ENCODE measurements at regions not wholly inside any gene's neighbourhood (a gene's known extent, or its start where the extent isn't known, plus 50 kb on each side); places are given as distances from the start of the nearest gene placed in this dataset.
A peak's percentile ranks its signal among the peaks of the same experiment; 100 is the strongest.

- H3K27ac ChIP-seq, result peak overlapping the region; percentile 75
- H3K27me3 ChIP-seq, result no peaks in the 10 kb centered on the region
- TF ChIP-seq POLR2A (IDR thresholded peaks at IDR 0.05) (no peak), POLR2AphosphoS5 (IDR thresholded peaks at IDR 0.05) (no peak), EP300 (IDR thresholded peaks at IDR 0.05) (no peak), CTCF (IDR thresholded peaks at IDR 0.05) (no peak)
- 46% methylated on average over 4 of the region's 4 CpGs for WGBS
- H3K9me3 ChIP-seq, result no peaks in the 10 kb centered on the region
- H3K4me3 ChIP-seq, result no peak overlapping the region
- peaks cover 5% of the 10 kb centered on the region for H3K4me1 ChIP-seq
- no peaks in the 10 kb centered on the region for H3K36me3 ChIP-seq
- no peak for DNase-seq (ENCODE audit: low spot score in 2 of 2)
Measured at GRCh38 chr6:12221856-12222255, 68.3 kb upstream of the EDN1 start.

GRCh38 chr6:12222405-12223366, 67.5 kb upstream of the EDN1 start:
- 53% methylated on average over 19 of the region's 19 CpGs for WGBS
- Histone ChIP-seq H3K9me3 (no peaks in the 10 kb centered on the region), H3K27me3 (no peaks in the 10 kb centered on the region), H3K27ac (peak overlapping the region; percentile 75), H3K4me1 (peaks cover 5% of the 10 kb centered on the region), H3K4me3 (no peak overlapping the region), H3K36me3 (no peaks in the 10 kb centered on the region)
- DNase-seq (ENCODE audit: low spot score in 2 of 2), result no peak
- TF ChIP-seq CTCF (IDR thresholded peaks at IDR 0.05) (no peak), POLR2A (IDR thresholded peaks at IDR 0.05) (no peak), POLR2AphosphoS5 (IDR thresholded peaks at IDR 0.05) (no peak), EP300 (IDR thresholded peaks at IDR 0.05) (no peak)

DNA sequence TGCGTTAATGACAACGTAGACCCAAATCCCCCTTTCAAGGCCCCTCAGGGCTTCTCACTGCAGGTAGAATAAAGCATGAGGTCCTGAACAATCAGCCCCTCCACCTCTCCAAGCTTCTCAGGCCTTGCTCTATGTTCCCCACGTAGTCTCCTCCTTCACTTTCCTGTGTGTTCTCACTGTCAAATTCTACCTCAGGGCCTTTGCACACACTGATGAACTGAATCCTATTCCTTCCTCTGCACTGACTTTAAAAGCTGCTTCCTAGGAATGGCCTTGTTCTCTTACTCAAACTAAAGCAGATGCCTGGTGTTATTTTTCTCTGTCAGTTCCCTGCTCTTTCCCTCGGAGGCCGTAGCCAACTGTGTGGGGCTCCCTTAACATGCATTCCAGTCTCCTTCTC, 66.8 kb upstream of the EDN1 start:
- H3K27me3 ChIP-seq, result no peaks in the 10 kb centered on the region
- no peak overlapping the region for H3K4me3 ChIP-seq
- TF ChIP-seq POLR2A (IDR thresholded peaks at IDR 0.05) (no peak), POLR2AphosphoS5 (IDR thresholded peaks at IDR 0.05) (no peak), CTCF (IDR thresholded peaks at IDR 0.05) (no peak), EP300 (IDR thresholded peaks at IDR 0.05) (no peak)
- WGBS, result 86% methylated on average over 5 of the region's 5 CpGs
- H3K9me3 ChIP-seq, result no peaks in the 10 kb centered on the region
- H3K36me3 ChIP-seq, result no peaks in the 10 kb centered on the region
- H3K4me1 ChIP-seq, result peaks cover 5% of the 10 kb centered on the region
- DNase-seq (ENCODE audit: low spot score in 2 of 2), result no peak
- peak overlapping the region; percentile 75 for H3K27ac ChIP-seq

- peaks cover 5% of the 10 kb centered on the region for H3K4me1 ChIP-seq
- no peaks in the 10 kb centered on the region for H3K27me3 ChIP-seq
- H3K27ac ChIP-seq, result no peak overlapping the region
- H3K4me3 ChIP-seq, result no peak overlapping the region
- H3K9me3 ChIP-seq, result no peaks in the 10 kb centered on the region
- WGBS, result 57% methylated on average over 2 of the region's 2 CpGs
- TF ChIP-seq EP300 (IDR thresholded peaks at IDR 0.05) (no peak), CTCF (IDR thresholded peaks at IDR 0.05) (no peak), POLR2AphosphoS5 (IDR thresholded peaks at IDR 0.05) (no peak), POLR2A (IDR thresholded peaks at IDR 0.05) (no peak)
- no peaks in the 10 kb centered on the region for H3K36me3 ChIP-seq
- no peak for DNase-seq (ENCODE audit: low spot score in 2 of 2)
Measured at GRCh38 chr6:12224251-12224650, 65.9 kb upstream of the EDN1 start.

DNA sequence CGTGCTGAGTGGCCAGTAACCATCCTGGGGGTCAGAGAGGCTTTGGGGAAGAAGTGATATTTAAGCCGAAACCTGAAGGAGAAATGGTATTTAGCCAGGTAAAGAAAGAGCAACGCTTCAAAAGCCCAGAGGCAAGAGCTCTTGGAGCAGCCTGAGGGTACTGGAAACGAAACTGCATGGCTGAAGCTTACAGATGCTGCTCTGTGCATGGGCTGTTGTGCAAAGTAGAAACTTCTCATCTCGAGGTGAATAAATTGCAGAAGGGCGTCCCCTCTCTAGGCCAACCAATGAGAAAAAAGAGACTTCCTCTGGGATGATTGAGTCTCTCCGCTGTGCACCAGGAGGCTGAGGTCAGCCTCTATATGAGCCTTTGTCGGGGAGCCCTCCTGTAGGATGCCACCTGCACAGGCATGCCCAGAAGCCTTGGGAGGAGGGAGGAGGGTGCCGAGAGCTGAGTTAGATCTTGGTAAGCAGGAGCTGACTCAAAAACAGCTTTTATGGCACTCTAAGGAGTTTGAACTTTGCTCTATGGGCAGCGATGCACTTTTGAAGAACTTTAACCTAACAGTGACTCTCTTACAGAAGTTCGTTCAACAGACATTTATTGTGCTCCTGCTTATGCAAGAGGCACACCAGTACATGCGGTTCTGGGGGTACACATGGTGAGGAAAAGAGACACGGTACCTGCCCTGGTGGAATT, 61.6 kb upstream of the EDN1 start:
- Histone ChIP-seq H3K4me1 (peaks cover 11% of the 10 kb centered on the region), H3K9me3 (no peaks in the 10 kb centered on the region), H3K27me3 (no peaks in the 10 kb centered on the region), H3K36me3 (no peaks in the 10 kb centered on the region), H3K27ac (no peak overlapping the region), H3K4me3 (no peak overlapping the region)
- no peak for TF ChIP-seq POLR2A (IDR thresholded peaks at IDR 0.05)
- no peak for TF ChIP-seq POLR2AphosphoS5 (IDR thresholded peaks at IDR 0.05)
- no peak for TF ChIP-seq CTCF (IDR thresholded peaks at IDR 0.05)
- no peak for TF ChIP-seq EP300 (IDR thresholded peaks at IDR 0.05)
- WGBS, result 71% methylated on average over 13 of the region's 13 CpGs
- no peak for DNase-seq (ENCODE audit: low spot score in 2 of 2)
